HG03565 (cell line): ENCODE measurements at regions not wholly inside any gene's neighbourhood (a gene's known extent, or its start where the extent isn't known, plus 50 kb on each side); places are given as distances from the start of the nearest gene placed in this dataset.
"Not testable (repeated sequence)": the region's sequence is repeated elsewhere in the genome, so short reads cannot be mapped to it uniquely, and the experiment has no call there.

Source experiments
- ATAC-seq: cut with Tn5 transposase; IDR thresholded peaks from one replicate; pipeline ENCODE4 v1.9.1; 2021; ENCODE audit warnings: mild to moderate bottlenecking, moderate library complexity; ENCODE audit not compliant: unreplicated experiment

GRCh38 chr1:120357046-120357445, 57.8 kb upstream of the NBPF8 start:
- ATAC-seq, result not testable (repeated sequence)

DNA sequence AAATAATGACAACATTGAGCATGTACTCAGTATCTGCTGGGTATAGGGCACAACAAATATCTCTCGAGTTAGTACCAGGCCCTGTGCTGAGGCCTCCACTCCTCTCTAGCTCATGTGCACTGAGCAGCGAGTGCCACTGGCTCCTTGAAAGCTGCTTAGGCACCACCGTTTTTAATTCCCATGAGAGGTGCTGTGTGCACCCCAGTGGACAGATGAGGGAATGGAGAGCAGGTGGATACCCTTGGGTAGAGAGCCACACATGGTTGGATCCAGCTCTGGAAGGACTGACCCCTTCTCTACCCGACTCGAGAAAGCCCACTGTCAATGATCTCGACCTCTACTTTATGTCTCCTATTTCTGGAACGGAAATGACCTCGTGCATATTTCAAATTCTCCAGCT, 58.7 kb upstream of the NBPF8 start:
- ATAC-seq, result not testable (repeated sequence)

DNA sequence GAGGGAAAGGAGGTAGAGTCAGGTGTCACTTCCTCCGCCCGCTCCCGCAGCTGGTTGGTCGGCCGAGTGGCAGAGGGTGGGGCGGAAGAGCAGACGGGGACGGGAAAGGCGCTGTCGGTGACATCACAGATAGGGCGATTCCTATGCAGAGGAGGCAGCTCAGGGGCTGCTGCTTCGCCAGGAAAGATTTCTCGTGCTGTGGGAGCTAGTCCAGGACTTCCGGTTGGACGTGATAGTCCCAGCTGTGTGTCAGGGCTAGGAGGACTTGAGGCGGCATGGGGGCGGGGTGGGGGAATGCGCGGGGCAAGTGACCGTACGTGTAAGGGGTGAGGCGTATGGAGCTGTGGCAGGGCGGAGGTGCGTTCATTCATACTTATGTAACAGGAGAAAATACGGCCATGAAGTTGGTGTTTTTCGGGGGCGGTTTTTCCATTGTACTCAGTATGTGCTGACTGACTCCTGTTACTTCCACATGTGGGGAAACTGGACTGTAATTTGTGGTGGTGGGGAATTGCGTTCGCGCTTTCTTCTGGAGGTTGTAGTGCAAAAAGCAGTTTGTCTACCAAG, 60.1 kb upstream of the NBPF8 start:
- ATAC-seq, result peak; percentile 64

- not testable (repeated sequence) for ATAC-seq
Observed at GRCh38 chr1:120342231-120343073, 72.4 kb upstream of the NBPF8 start.

GRCh38 chr1:120341756-120342155, 73.1 kb upstream of the NBPF8 start:
- not testable (repeated sequence) for ATAC-seq

DNA sequence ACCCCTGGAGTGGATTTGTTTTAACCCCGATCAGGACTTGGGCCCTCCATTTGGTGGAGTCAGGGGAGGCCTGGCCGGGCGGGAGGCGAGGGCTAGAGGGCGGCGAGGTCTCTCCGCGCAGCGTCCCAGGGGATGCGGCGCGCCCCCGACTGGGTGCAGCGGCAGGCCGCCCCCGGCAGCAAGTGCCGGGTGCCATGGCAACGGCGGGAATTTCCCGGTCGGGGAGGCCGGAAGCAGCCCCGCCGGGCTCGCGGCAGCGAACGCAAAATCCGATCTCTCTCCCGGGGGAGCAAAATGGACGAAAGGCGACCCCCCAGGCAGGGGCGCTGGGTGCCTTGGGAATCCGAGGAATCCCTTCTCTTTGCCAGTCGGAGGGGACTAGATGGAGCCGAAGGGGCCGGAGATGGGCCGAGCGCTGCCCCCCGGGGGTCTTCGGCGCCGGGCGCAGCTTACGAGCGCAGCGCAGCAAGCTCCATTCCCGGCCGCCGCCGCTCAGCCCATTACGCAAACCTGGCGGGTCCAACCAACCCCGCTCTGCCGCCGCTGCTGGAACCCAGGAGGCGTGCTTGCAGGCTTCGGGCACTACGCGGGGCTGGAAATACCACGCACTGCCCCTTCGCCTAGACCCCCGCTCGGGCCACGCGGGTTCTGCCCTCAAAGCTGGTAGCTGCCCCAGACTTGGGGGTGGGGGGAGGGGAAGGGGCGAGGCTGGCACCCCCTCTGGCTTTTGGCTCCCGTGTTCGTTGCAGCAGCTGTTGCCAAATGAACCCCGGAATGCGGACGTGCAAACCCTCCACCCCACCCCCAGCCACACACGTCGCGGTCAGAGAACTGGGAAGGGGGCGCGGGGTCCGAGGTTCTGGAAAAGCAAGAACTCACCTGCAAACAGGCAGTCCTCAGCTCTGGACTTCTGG, 73.7 kb upstream of the NBPF8 start:
- ATAC-seq, result not testable (repeated sequence)

DNA sequence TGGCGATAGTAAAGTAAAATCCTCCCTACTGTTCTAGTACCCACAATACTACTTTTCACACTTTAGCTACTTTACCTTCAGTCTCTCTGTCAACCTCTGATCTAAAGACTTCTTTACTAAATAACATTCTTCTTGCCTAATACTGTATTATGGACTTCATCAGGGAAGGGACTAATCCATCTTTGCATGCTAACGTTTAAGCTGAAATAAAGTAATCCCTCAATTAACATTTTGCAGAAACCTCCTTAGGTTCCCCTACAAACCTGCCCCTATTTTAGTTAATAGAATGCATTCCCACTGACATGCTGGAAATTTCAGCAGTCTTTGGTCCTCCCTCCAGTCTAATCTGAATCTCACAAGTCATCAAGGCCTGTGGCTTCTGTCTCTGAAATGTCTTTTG, 99.1 kb upstream of the NBPF8 start:
- ATAC-seq, result not testable (repeated sequence)

DNA sequence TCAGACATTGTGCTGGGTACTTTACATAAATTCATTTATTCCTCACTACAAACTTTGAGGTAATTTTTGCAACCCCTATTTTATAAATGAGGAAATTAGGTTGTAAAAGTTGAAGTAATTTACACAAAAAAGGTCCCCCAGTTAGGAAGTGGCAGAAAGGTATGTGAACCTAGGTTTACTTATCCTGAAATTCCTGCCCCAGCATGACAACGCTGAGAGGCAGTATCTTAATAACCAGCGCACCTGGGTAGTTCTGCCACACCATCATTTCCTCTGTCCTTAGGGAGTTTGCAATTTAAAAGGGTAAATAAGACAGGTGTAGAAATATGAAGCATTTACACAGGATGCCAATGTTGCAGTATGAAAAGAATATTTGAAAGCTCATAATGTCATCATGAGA, 102.9 kb upstream of the NBPF8 start:
- ATAC-seq, result not testable (repeated sequence)

DNA sequence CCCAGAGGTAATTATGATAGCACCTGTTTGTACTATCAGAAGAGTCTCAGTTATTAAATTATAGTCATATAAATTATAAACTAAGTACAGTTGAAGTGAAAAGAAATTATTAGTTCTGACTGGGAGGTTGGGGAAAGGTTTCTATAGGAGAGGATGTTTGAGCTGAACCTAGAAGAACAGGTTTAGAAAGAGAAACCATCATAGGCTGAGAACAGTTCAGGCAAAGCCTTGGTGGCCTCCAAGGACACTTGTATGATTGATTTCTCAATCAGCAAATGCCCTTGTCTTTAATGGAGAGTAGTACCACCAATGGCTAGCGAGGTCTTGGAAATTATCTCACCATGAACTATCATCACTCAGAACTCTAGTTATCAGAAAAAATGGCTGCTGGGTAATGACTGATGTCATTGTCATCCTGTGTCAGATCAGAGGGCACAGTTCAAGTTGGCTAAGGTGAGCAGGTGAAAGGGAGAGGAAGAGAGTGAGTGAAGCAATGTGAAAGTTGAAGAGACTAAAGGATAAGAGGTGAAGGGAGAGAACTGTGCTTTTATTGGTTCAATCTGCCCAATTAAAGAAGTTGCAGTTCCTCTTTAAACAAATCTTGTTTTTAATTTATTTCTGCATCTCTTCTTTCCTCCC, 105.8 kb upstream of the NBPF8 start:
- ATAC-seq, result not testable (repeated sequence)

DNA sequence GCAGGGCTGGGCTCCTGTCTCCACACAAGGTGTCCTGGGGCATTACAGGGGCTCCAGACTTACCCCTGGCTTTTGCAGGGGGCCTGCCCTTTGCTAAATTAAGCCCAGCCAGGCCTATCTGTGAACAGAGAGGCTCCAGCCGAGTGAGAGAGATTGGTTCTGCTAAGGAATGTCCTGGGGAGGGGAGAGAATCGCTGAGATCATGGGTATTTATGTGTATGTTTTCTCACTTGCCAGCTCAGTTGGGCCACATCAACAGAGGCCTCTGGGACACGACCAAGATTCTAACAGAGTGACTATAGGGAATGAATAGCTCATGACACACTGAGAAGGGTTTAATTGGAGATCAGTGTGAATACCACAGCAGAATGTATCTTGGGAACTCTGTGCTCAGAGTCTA, 109.8 kb upstream of the NBPF8 start:
- ATAC-seq, result not testable (repeated sequence)

- ATAC-seq, result not testable (repeated sequence)
Observed at GRCh38 chr1:120304341-120304740, 110.5 kb upstream of the NBPF8 start.

DNA sequence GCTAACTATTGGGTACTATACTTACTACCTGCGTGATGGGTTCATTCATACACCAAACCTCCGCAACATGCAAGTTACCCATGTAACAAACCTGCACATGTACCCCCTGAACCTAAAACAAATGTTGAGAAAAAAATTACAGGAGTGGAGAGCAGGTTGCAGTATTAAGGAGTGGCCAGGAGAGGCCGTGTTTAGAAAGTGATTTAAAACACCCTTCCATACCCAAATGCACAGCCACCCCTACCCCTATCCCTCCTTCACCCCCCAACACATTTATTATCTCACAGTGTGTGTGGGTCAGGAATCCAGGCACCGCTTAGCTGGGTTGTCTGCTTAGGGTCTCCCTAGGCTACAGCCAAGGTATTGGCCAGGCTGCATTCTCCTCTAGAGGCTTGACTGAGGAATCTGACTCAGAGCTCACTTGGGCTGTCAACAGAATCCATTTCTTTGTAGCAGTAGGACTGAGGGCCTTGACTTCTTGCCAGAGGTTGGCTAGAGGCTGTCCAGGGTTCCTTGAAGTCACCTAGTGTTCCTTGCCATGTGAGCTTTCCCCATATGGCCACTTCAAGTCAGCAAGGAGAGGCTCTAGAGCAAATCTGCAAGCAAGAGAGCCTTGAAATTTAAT, 115.3 kb upstream of the NBPF8 start:
- not testable (repeated sequence) for ATAC-seq

DNA sequence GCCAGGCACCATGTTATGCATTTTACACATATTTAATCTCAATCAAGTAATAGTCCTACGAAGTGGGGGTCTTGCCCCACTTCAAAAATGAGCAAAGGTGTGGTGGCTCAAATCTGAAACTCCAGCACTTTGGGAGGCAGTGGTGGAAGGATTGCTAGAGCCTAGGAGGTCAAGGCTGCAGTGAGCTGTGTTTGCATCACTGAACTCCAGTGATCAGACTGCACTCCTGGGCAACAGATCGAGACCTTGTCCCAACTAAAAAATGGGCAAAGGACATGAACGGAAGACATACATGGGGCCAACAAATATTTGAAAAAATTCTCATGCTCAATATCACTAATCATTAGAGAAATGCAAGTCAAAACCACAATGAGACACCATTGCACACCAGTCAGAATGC, 116.3 kb upstream of the NBPF8 start:
- not testable (repeated sequence) for ATAC-seq

- not testable (repeated sequence) for ATAC-seq
Observed at GRCh38 chr1:120297345-120297953, 117.4 kb upstream of the NBPF8 start.

- ATAC-seq, result not testable (repeated sequence)
Observed at GRCh38 chr1:120290105-120290504, 113.8 kb upstream of the SEC22B start.

- not testable (repeated sequence) for ATAC-seq
Observed at GRCh38 chr1:120289601-120290074, 113.3 kb upstream of the SEC22B start.

DNA sequence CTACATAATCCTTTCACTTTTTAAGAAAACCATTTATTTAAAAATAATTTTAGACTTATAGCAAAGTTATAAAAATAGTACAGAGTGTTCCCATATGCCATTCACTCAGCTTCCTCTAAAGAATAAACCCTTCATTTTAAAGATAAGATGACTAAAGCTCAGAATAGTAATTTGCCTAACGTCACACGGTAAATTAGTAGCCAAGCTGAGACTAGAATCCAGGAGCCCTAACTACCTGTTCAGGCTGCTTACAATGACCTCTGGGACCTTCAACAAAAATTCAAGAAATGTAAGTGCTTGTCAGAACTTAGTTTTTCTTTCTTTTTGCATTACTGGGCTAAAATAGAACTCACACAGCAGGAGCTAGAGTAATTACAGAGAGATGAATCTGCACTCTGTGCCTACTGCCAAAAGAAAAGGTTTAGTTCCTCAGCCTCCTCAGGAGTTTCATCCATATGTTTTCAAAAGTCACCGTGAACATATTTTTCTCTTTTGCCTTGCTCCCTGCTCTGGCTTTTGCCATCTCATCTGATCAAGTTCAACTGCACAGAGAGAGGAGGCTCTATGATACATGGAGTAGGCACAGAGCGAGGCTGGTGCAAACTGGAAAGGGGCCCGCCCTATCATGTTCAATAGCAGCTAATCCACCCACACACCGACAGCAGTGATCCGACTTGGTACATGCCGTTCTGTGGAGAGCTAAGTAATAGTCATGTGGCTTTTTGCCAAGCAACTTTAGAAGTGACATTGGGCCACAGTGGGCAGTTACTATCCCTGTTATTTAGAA, 112.7 kb upstream of the SEC22B start:
- ATAC-seq, result not testable (repeated sequence)

- not testable (repeated sequence) for ATAC-seq
Observed at GRCh38 chr1:120288167-120288566, 111.8 kb upstream of the SEC22B start.
